HCT116 (cell line): ENCODE measurements at regions not wholly inside any gene's neighbourhood (a gene's known extent, or its start where the extent isn't known, plus 50 kb on each side); places are given as distances from the start of the nearest gene placed in this dataset.

Experiments used
- ATAC-seq: fragments of 200-7000 bp; cut with Tn5 transposase; 2 replicates; pipeline ENCODE4 v1.9.1; 2020; ENCODE audit warnings: mild to moderate bottlenecking, moderate library complexity
- BruUV-seq: library from RNA; stranded (reverse); fragments of 400-500 nt; replicated peaks from 2 replicates; lab custom pipeline; 2021; lab: Mats Ljungman, UMichigan
- CTCF ChIA-PET: fragments of 300-600 bp; sonication (Branson Sonifier 250); formaldehyde crosslinking; loops from one replicate; lab custom pipeline; 2021; ENCODE audit warnings: antibody characterized with exemption; lab: Charles Lee
- POLR2A ChIA-PET: fragments of 300-600, 350-600 bp; sonication (Branson Sonifier 250); formaldehyde crosslinking; loops from one replicate; lab custom pipeline; 2021; ENCODE audit warnings: antibody characterized with exemption; lab: Charles Lee
- RAD21 ChIA-PET, 2 experiments: fragments of 300-600 bp; sonication (Branson Sonifier 250); formaldehyde crosslinking; loops; one replicate each; lab custom pipeline; 2023; ENCODE audit warnings: low total read pairs in 2 of 2; ENCODE audit not compliant: uncharacterized antibody in 2 of 2, unreplicated experiment in 2 of 2, low non-redundant PET in 1 of 2; lab: Charles Lee
- DNase-seq: peaks from one replicate; pipeline ENCODE4 v3.0.0-alpha.2; 2010; ENCODE audit warnings: low read depth, low spot score
- H2AFZ ChIP-seq: fragments of 200-600 bp; shearing (Covaris generic), sonication (generic); 2 replicates; pipeline ENCODE4 v1.6.1; 2017; ENCODE audit warnings: low read depth, mixed run types, mixed read lengths, antibody characterized with exemption, low read length; ENCODE audit not compliant: poor library complexity, severe bottlenecking
- H3K27ac ChIP-seq: 2 replicates; pipeline ENCODE4 v1.5.1; 2012; ENCODE audit warnings: low read depth, low read length
- H3K27me3 ChIP-seq: fragments of 200-600 bp; sonication (generic); 2 replicates; pipeline ENCODE4 v1.6.1; 2016; ENCODE audit warnings: mixed run types, low read length, mixed read lengths; ENCODE audit not compliant: insufficient read depth
- H3K36me3 ChIP-seq, 2 experiments: fragments of 200-500 bp in 1 of 2; fragments of 200-600 bp in 1 of 2; sonication (Bioruptor generic) in 1 of 2; sonication (generic) in 1 of 2; 2 replicates each; pipeline versions ENCODE4 v1.5.1 to v1.6.1; 2014 to 2016; ENCODE audit warnings: low read length in 2 of 2, inconsistent platforms in 1 of 2, mixed read lengths in 1 of 2, mixed run types in 1 of 2; ENCODE audit not compliant: insufficient read depth in 2 of 2, control insufficient read depth in 1 of 2
- H3K4me1 ChIP-seq, 2 experiments: fragments of 200-600 bp in 1 of 2; sonication (generic) in 1 of 2; 2 replicates each; pipeline versions ENCODE4 v1.5.1 to v1.6.1; 2012 to 2017; ENCODE audit warnings: low read length in 2 of 2, inconsistent platforms in 1 of 2, mild to moderate bottlenecking in 1 of 2, mixed read lengths in 1 of 2, mixed run types in 1 of 2, moderate library complexity in 1 of 2; ENCODE audit not compliant: insufficient read depth in 2 of 2, control insufficient read depth in 1 of 2
- H3K4me2 ChIP-seq: fragments of 200-600 bp; sonication (generic); 2 replicates; pipeline ENCODE4 v1.6.1; 2017; ENCODE audit warnings: mixed run types, low read length, mixed read lengths
- H3K4me3 ChIP-seq, 2 experiments: fragments of 200-600 bp in 1 of 2; sonication (generic) in 1 of 2; replicated peaks in 1 of 2; 2 replicates each; pipeline ENCODE4 v1.5.1; 2011 to 2016; ENCODE audit warnings: low read length in 2 of 2, control low read depth in 1 of 2, low read depth in 1 of 2, mild to moderate bottlenecking in 1 of 2, mixed read lengths in 1 of 2, mixed run types in 1 of 2
- H3K79me2 ChIP-seq: fragments of 200-600 bp; sonication (generic); 2 replicates; pipeline ENCODE4 v1.6.1; 2017; ENCODE audit warnings: mild to moderate bottlenecking, mixed run types, low read length, moderate library complexity, mixed read lengths; ENCODE audit not compliant: insufficient read depth
- H3K9ac ChIP-seq: fragments of 200-600 bp; sonication (generic); 2 replicates; pipeline ENCODE4 v1.6.1; 2016; ENCODE audit warnings: low read length, mixed read lengths
- H3K9me2 ChIP-seq: fragments of 200-600 bp; sonication (generic), shearing (Covaris generic); 2 replicates; pipeline ENCODE4 v1.6.1; 2017; ENCODE audit warnings: mixed run types, mild to moderate bottlenecking, moderate library complexity; ENCODE audit not compliant: insufficient read depth
- H3K9me3 ChIP-seq, 2 experiments: fragments of 200-500 bp in 1 of 2; fragments of 200-600 bp in 1 of 2; sonication (Bioruptor generic) in 1 of 2; sonication (generic) in 1 of 2; 2 replicates each; pipeline ENCODE4 v1.6.1; 2014 to 2017; ENCODE audit warnings: low read length in 2 of 2, mixed read lengths in 2 of 2, inconsistent platforms in 1 of 2, low read depth in 1 of 2, mild to moderate bottlenecking in 1 of 2, mixed run types in 1 of 2, moderate library complexity in 1 of 2; ENCODE audit not compliant: control insufficient read depth in 1 of 2, insufficient read depth in 1 of 2
- H4K20me1 ChIP-seq: fragments of 200-600 bp; sonication (generic), shearing (Covaris generic); 2 replicates; pipeline ENCODE4 v1.6.1; 2017; ENCODE audit warnings: mixed run types, mild to moderate bottlenecking, moderate library complexity; ENCODE audit not compliant: insufficient read depth
- ATF3 ChIP-seq: IDR thresholded peaks from 2 replicates; pipeline ENCODE4 v1.6.1; 2012
- ELF1 ChIP-seq: IDR thresholded peaks from 2 replicates; pipeline ENCODE4 v1.6.1; 2012; ENCODE audit warnings: low read depth, borderline replicate concordance
- FOSL1 ChIP-seq: IDR thresholded peaks from 2 replicates; pipeline ENCODE4 v1.6.1; 2012; ENCODE audit warnings: low read depth
- JUND ChIP-seq: IDR thresholded peaks from 2 replicates; pipeline ENCODE4 v1.6.1; 2012
- MAX ChIP-seq: IDR thresholded peaks from 2 replicates; pipeline ENCODE4 v1.6.1; 2012
- POLR2A ChIP-seq: IDR thresholded peaks from 2 replicates; pipeline ENCODE4 v1.7.0; 2011; ENCODE audit warnings: borderline replicate concordance; ENCODE audit not compliant: insufficient read depth, insufficient read length; ENCODE audit errors: extremely low read depth
- POLR2AphosphoS5 ChIP-seq: IDR thresholded peaks from 2 replicates; pipeline ENCODE4 v1.6.1; 2011; ENCODE audit warnings: mild to moderate bottlenecking, low read depth, low read length, moderate library complexity
- SIN3A ChIP-seq: IDR thresholded peaks from 2 replicates; pipeline ENCODE4 v1.6.1; 2012; ENCODE audit warnings: low read depth
- SP1 ChIP-seq: IDR thresholded peaks from 2 replicates; pipeline ENCODE4 v1.6.1; 2012; ENCODE audit warnings: low read depth
- TCF7L2 ChIP-seq: IDR thresholded peaks from 2 replicates; pipeline ENCODE4 v1.7.0; 2011; ENCODE audit warnings: borderline replicate concordance, inconsistent platforms; ENCODE audit not compliant: insufficient read depth, insufficient read length; ENCODE audit errors: extremely low read depth
- ZNF274 ChIP-seq: fragments of 200-500 bp; sonication (Bioruptor generic); IDR thresholded peaks from 2 replicates; pipeline ENCODE4 v1.6.1; 2014; ENCODE audit warnings: mild to moderate bottlenecking, low read depth, low read length, inconsistent platforms
- intact Hi-C: fragments of 100-400 bp; cut with micrococcal nuclease; formaldehyde crosslinking; loops from 2 replicates; pipeline ENCODE4 v1.10.0; 2022

GRCh38 chr6:141451511-141452353, 681.0 kb upstream of the GJE1 start:
- Histone ChIP-seq H3K27me3 (no peaks in the 10 kb centered on the region), H3K4me1 (peaks cover 6 to 17% of the 10 kb centered on the region in 2 experiments; a peak in 3 of 4 replicates), H4K20me1 (no peaks in the 10 kb centered on the region), H3K9me2 (no peaks in the 10 kb centered on the region; the same call in 1 of the 2 replicates), H3K4me2 (peak overlapping the region; percentile 38), H2AFZ (peak overlapping the region; percentile 16), H3K36me3 (no peaks in the 10 kb centered on the region), H3K27ac (no peak overlapping the region), H3K79me2 (no peaks in the 10 kb centered on the region), H3K9me3 (no peaks in the 10 kb centered on the region), H3K9ac (no peak overlapping the region)
- peak; percentile 83 for ATAC-seq
- ChIA-PET POLR2A (no interaction called here), RAD21 (no interaction called here), CTCF (no interaction called here)
- peak; percentile 3 for DNase-seq
- intact Hi-C loops, result no loop called here
- no peak for TF ChIP-seq ATF3
- TF ChIP-seq JUND, result peak; percentile 25; the same call in 1 of the 2 replicates
- peak; percentile 52; the same call in 1 of the 2 replicates for TF ChIP-seq FOSL1
- no peak for TF ChIP-seq TCF7L2
- no peak for TF ChIP-seq ELF1
- no peak for TF ChIP-seq SP1
- no peak for TF ChIP-seq SIN3A
- TF ChIP-seq POLR2AphosphoS5, result no peak
- TF ChIP-seq, all 23 proteins: peak for 2
- no peak overlapping the region for H3K4me3 ChIP-seq
- BruUV-seq, result no TSS peak

GRCh38 chr6:141451181-141451510, 681.6 kb upstream of the GJE1 start:
- Histone ChIP-seq H3K4me2 (peak overlapping the region; percentile 38), H3K36me3 (no peaks in the 10 kb centered on the region), H3K27me3 (no peaks in the 10 kb centered on the region), H4K20me1 (no peaks in the 10 kb centered on the region), H3K9me2 (no peaks in the 10 kb centered on the region; the same call in 1 of the 2 replicates), H3K4me1 (peaks cover 6 to 17% of the 10 kb centered on the region in 2 experiments; a peak in 3 of 4 replicates), H2AFZ (peak overlapping the region; percentile 12), H3K9me3 (no peaks in the 10 kb centered on the region), H3K79me2 (no peaks in the 10 kb centered on the region), H3K27ac (no peak overlapping the region), H3K9ac (no peak overlapping the region), H3K4me3 (no peak overlapping the region)
- TF ChIP-seq MAX (no peak), POLR2A (no peak), ZNF274 (no peak)
- DNase-seq, result peak; percentile 55
- ChIA-PET POLR2A (no interaction called here), CTCF (no interaction called here), RAD21 (no interaction called here)
- peak; percentile 89 for ATAC-seq
- intact Hi-C loops, result no loop called here
- no TSS peak for BruUV-seq
